ENCODE measurements at regions not wholly inside any gene's neighbourhood (a gene's known extent, or its start where the extent isn't known, plus 50 kb on each side); places are given as distances from the start of the nearest gene placed in this dataset.

- Histone ChIP-seq H3K27ac (no peak overlapping the region), H3K27me3 (replicated peaks; ENCODE audit: insufficient read depth) (no peaks in the 10 kb centered on the region), H3K4me1 (replicated peaks) (no peaks in the 10 kb centered on the region), H3K4me3 (no peak overlapping the region), H3K36me3 (no peaks in the 10 kb centered on the region), H3K9me3 (no peaks in the 10 kb centered on the region)
- DNase-seq (ENCODE audit: low spot score) = no peak
- TF ChIP-seq POLR2AphosphoS5 (IDR thresholded peaks at IDR 0.05) (no peak), CTCF (IDR thresholded peaks at IDR 0.05) (no peak), POLR2A (IDR thresholded peaks at IDR 0.05) (no peak)
- intact Hi-C loops (cut with DNase I) = no loop called here
- 71% methylated on average over 5 of the region's 5 CpGs for WGBS
Measured at GRCh38 chr11:127998421-127998820, 588.9 kb downstream of the ETS1 start.

GRCh38 chr11:127997594-127997993 is 589.8 kb downstream of the ETS1 start:
- TF ChIP-seq POLR2AphosphoS5 (IDR thresholded peaks at IDR 0.05) (no peak), POLR2A (IDR thresholded peaks at IDR 0.05) (no peak), CTCF (IDR thresholded peaks at IDR 0.05) (no peak)
- no peaks in the 10 kb centered on the region for H3K9me3 ChIP-seq
- no peak for DNase-seq (ENCODE audit: low spot score)
- no peaks in the 10 kb centered on the region for H3K4me1 ChIP-seq (replicated peaks)
- 81% methylated on average over 2 of the region's 2 CpGs for WGBS
- no peak overlapping the region for H3K4me3 ChIP-seq
- H3K27me3 ChIP-seq (replicated peaks; ENCODE audit: insufficient read depth) = no peaks in the 10 kb centered on the region
- no peaks in the 10 kb centered on the region for H3K36me3 ChIP-seq
- no peak overlapping the region for H3K27ac ChIP-seq
- intact Hi-C loops (cut with DNase I) = no loop called here

- H3K27me3 ChIP-seq (replicated peaks; ENCODE audit: insufficient read depth) = no peaks in the 10 kb centered on the region
- no peaks in the 10 kb centered on the region for H3K4me1 ChIP-seq (replicated peaks)
- no peak overlapping the region for H3K4me3 ChIP-seq
- no peaks in the 10 kb centered on the region for H3K36me3 ChIP-seq
- 61% methylated on average over 5 of the region's 5 CpGs for WGBS
- no peak for DNase-seq (ENCODE audit: low spot score)
- intact Hi-C loops (cut with DNase I) = no loop called here
- no peaks in the 10 kb centered on the region for H3K9me3 ChIP-seq
- TF ChIP-seq CTCF (IDR thresholded peaks at IDR 0.05) = no peak
- no peak for TF ChIP-seq POLR2AphosphoS5 (IDR thresholded peaks at IDR 0.05)
- no peak for TF ChIP-seq POLR2A (IDR thresholded peaks at IDR 0.05)
- no peak overlapping the region for H3K27ac ChIP-seq
Measured at GRCh38 chr11:127996825-127997224, 590.5 kb downstream of the ETS1 start.

- Histone ChIP-seq H3K27me3 (replicated peaks; ENCODE audit: insufficient read depth) (no peaks in the 10 kb centered on the region), H3K36me3 (no peaks in the 10 kb centered on the region), H3K4me3 (no peak overlapping the region), H3K27ac (no peak overlapping the region), H3K4me1 (replicated peaks) (no peaks in the 10 kb centered on the region), H3K9me3 (no peaks in the 10 kb centered on the region)
- no peak for TF ChIP-seq CTCF (IDR thresholded peaks at IDR 0.05)
- TF ChIP-seq POLR2A (IDR thresholded peaks at IDR 0.05) = no peak
- TF ChIP-seq POLR2AphosphoS5 (IDR thresholded peaks at IDR 0.05) = no peak
- no peak for DNase-seq (ENCODE audit: low spot score)
- intact Hi-C loops (cut with DNase I) = no loop called here
- 82% methylated on average over 3 of the region's 3 CpGs for WGBS
Measured at GRCh38 chr11:127995921-127996320, 591.4 kb downstream of the ETS1 start.

- no peaks in the 10 kb centered on the region for H3K4me1 ChIP-seq (replicated peaks)
- H3K9me3 ChIP-seq = no peaks in the 10 kb centered on the region
- H3K36me3 ChIP-seq = no peaks in the 10 kb centered on the region
- no peak overlapping the region for H3K4me3 ChIP-seq
- no peak for DNase-seq (ENCODE audit: low spot score)
- H3K27me3 ChIP-seq (replicated peaks; ENCODE audit: insufficient read depth) = no peaks in the 10 kb centered on the region
- 71% methylated on average over 4 of the region's 4 CpGs for WGBS
- TF ChIP-seq POLR2AphosphoS5 (IDR thresholded peaks at IDR 0.05) (no peak), CTCF (IDR thresholded peaks at IDR 0.05) (no peak), POLR2A (IDR thresholded peaks at IDR 0.05) (no peak)
- intact Hi-C loops (cut with DNase I) = no loop called here
- H3K27ac ChIP-seq = no peak overlapping the region
Measured at GRCh38 chr11:127994736-127995135, 592.6 kb downstream of the ETS1 start.

Measured in prostate gland (tissue), 2 donors.